HG03066 (cell line): ENCODE measurements at regions not wholly inside any gene's neighbourhood (a gene's known extent, or its start where the extent isn't known, plus 50 kb on each side); places are given as distances from the start of the nearest gene placed in this dataset.

Experiments used
- ATAC-seq: cut with Tn5 transposase; IDR thresholded peaks from one replicate; pipeline ENCODE4 v1.9.1; 2021; ENCODE audit warnings: low read depth; ENCODE audit not compliant: unreplicated experiment

DNA sequence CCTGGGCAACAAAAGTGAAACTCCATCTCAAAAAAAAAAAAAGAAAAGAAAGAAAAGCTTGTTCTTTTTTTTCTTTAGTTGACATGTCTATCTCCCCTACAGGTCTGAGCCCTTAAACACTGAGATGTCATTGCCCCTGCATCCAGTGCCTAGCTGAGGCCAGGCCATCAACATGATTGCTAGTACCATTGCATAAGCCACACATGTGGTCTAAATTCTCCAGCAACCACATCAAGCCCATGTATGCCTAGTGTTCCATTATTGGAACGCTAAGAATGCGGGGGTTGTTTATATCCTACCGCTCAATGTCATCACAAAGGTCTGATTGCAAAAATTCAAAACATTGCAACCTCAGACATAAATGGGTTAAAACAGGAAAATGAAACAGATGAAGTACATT lies 62.7 kb downstream of the NPTX2 start:
- no peak for ATAC-seq

DNA sequence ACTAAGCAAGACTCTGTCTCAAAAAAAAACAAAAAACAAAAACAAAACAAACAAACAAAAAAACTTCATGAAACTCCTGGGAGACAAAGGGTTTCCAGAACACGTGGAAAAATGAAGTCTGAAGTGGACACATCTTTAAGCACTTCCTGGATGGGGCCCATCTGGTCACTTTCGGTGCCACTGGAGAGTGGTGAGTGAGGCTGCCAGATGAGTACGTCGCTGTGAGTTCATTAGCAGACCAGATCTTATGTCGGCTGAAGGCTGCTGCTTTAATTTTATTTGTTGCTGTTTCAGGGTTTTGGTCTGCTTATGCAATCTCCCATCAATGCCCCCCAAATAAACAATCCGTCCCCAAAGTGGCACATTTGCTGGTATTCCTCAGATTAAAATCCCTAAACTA lies 64.4 kb downstream of the NPTX2 start:
- ATAC-seq: no peak

DNA sequence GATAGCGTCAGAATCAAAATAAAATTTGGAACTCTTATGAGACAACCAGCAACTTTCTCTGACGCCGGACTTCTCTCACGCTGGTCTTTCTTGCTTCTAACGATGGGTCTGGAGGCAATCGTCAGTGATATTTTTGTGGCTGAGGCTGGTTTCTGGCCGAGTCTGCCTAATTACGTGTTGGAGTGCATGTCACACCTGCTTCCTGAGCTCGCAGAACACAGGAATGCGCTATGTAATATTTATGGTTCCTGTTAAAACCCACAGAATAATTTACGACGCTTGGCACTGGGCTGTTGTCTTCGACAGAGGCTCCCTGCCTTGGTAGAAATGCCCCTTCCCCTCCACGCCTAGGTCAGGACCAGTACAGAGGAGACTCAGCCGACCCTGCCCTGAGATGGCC lies 64.9 kb downstream of the NPTX2 start:
- no peak for ATAC-seq

DNA sequence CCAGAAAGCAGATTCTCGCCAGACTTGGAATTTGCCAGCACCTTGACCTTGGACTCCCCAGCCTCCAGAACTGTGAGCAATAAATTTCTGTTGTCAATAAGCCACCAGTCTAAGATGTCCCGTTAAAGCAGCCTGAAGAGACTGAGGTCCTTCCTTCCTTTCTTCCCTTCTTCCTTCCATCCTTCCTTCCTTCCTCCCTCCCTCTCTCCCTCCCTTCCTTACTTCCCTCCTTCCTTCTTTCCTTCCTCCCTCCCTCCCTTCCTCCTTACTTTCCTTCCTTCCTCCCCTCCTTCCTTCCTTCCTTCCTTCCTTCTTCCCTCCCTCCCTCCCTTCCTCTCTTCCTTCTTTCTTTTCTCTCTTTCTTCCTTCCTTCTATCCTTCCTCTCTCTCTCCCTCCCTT lies 66.4 kb downstream of the NPTX2 start:
- no peak for ATAC-seq

DNA sequence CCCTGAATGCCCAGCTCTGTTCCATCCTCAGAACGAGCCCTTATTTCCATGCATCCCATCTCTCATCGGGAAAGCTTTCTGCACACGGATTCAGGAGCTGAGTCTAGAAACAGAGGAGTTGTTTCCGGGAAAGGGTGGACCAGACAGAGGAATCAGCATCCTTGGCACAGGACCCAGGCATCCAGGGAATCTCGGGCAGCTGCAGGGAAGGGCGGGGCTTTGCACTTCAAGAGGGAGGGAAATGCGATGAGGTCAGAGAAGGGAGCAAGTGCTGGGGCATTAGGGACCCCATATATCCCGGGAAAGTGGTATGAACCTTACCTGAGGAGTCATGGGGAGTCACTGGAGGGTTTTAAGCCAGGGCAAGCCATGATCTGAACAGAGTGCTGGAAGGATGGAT lies 68.5 kb downstream of the NPTX2 start:
- no peak for ATAC-seq

DNA sequence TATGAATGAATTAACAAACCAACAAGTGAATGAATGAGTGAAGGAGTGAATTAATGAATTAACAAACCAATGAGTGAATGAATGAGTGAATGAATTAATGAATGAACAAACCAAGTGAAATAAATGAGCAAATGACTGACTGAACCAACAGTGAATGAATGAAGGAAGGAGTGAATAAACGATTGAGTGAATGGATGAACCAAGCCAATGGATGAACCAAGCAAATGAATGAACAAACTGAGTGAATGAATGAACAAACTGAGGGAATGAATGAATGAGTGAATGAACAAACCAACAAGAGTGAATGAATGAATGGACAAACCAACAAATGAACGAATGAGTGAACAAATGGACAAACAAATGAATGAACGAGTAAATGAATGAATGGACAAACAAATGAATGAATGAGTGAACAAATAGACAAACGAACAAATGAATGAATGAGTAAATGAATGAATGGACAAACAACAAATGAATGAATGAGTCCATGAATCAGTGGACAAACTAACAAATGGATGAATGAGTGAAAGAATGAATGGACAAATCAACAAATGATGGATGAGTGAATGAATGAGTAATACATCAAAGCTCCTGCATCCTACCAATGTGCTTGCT lies 69.5 kb downstream of the NPTX2 start:
- no peak for ATAC-seq

DNA sequence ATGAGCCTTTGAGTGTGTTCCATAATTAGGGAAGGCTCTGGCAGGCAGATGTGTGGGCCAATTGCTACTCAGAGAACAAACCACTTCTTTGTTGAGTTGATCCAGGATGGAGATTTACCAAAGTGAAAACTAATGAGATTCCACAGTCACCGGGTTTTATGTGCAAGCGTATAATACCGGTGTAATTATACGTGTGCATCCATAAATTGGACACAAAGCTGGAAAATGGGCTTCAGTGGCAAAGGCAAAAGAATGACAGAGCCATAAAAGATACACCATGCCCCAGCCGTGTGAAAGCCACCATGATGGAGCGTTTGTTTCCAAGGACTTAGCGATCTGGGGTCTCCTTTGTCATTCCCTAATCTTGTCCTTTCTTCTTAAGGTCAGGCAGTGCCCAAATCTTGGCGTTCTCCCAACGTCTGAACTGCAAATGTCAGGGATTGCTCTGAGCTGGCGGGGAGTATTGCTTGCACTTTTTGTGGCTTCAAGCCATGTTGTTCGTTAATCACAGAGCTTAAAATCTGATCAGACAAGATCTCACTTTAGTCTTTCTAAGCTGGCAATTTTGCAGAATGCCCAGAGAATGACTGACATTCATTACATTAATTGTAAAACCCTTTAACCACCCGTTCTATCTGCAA lies 70.1 kb downstream of the NPTX2 start:
- ATAC-seq: no peak

DNA sequence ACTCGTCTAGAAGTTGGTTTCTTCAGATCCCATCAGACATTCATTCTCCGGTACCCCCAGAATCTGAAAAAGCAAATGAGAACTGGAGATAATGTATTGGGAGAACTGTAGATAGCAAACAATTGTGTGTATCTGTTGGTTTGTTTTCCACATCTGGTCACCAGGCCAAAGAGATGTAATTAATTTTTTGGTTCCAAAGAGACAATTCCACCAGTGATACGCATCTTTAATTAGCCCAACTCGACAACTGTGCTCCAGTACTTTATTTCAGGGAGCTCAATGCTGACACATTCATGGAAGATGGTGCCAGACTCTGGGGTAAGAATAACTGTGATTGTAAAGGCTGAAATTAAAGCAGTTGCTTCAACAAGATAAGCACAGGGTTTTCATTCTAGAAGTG lies 74.5 kb downstream of the NPTX2 start:
- ATAC-seq: no peak

DNA sequence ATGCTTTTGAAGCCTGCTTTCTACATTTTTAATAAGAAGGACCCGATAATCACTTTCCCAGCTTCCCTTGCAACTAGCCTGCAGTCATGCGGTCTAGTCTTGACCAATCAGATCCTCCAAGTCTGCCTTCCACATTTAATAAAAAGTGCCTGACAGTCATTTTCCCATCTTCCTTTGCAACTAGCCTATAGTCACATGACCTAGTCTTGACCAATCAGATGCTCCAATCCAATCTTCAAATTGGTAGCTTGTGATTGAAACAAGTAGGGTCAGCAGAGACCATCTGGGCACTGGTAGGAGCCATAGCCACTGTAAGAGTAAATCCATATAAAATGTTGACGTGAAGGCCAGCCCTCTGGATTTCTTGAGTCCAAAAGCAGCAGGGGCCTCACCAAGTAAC lies 80.0 kb downstream of the NPTX2 start:
- ATAC-seq: no peak

DNA sequence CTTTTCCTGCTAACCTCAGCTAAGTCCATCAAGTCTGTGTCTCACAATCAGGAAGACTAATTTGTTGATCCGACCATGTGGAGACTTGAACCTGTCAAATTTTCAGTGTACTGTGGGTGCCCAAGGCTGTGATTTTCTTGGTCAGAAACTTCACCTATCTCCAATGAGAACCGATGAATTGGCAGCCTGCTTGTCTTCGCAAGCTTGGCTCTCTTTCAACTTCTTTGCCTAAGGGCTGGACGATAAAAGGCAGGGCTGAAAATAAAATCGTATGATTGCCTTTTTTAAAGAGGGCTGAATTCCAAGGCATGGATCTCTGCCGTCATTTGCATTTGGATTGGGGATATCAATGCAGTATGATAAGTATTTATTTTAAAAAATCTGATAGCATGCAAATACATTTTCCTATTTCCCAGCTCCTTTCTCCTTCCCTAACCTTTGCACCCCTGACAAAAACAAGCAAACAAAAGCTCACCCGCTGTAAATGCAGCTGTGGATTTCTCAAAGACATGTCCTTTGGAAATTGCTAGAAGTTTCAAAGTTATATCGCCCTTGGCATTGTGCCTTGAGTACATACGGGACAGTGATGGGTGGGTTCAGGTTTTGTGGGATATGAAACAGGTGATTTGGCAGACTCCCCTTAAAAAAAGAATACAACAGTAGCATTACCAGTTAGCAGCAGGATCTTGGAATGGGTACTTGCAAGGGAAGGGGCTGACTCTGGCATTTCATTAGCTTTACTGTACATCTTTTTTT lies 80.6 kb downstream of the NPTX2 start:
- ATAC-seq: no peak

DNA sequence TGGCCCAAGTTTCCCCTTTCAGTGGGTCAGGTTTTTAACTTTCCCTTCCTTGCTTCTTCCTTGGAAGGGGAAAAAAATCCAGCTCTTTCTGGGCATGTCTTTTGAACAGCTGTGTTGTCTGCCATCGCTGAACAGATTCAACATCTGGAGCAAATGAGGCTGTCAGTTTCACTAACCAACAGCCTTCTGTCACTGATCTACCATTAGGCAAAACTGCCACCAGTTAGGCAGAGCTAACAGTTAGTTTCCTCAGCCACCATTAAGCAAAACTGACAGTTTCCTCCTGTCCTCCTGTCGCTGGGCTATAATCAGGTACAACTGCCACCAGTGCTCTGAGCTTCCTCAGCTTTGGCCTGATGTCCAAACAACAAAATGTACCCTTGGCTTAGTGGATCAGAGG lies 81.9 kb downstream of the NPTX2 start:
- no peak for ATAC-seq

DNA sequence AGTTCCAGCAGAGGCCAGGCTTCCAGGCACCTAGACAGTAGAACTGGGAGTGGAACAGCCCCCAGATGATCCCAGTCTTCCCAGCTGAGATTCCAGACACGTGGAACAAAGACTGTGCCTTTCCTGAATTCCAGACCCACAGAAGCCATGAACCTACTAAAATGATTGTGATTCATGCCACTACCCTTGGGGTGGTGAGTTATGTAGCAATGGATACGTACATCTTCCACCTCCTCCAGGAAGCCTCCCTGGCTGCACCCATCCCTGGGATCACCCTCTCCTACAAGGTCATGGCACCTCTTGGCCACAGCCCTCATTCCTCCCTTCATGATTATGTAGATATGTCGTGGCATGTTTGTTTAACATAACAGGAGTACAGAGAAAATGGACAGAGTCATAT lies 83.4 kb downstream of the NPTX2 start:
- ATAC-seq: no peak

DNA sequence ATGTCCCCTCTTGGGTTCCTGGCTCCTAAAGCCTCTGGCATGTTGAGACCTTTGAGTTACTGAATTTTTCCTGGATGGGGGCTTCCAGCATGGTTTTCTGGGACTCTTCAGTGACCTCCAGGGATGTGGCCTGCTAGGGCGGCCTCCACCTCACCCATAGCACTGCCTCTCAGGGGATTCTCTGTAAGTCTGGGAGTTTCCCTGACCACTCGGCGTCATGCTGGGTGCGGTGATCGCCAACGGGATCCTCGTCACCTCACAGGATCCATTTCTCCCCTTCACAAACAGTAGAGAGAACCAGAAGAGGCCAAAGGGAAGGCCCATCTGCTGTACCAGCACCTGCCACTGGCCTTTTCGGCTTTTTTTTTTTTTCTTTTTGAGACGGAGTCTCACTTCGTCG lies 84.3 kb downstream of the NPTX2 start:
- ATAC-seq: no peak

DNA sequence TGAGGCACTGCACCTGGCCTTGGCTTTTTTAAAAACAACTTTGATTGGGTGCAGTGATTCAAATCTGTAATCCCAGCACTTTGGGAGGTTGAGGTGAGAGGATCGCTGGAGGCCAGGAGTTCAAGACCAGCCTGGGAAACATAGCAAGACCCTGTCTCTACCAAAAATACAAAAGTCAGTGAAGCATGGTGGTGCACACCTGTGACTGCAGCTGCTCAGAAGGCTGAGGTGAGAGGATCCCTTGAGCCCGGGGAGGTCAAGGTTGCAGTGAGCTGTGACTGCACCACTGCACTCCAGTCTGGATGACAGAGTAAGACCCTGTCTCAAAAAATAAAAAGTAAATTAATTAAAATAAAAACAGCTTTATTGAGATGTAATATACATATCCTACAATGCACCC lies 84.9 kb downstream of the NPTX2 start:
- no peak for ATAC-seq

DNA sequence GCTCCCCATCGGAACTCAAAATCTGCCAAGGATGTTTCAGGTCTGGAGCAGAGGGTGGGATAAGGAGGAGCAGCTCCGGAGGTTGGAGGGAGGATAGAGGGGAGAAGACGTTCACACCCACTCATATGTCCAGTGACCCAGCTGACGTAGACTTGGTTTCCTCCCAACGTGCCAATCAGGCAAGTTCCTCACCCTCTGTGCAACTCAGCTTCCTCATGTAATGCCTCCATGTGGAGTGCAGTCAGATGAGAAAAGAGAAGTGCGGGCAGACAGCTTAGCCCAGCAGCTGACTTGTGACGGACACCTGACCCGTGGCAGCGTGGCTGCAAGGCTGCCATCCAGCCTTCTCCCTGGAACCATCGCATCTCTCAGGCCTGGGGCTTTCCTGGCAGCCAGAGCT lies 86.8 kb downstream of the NPTX2 start:
- ATAC-seq: no peak

DNA sequence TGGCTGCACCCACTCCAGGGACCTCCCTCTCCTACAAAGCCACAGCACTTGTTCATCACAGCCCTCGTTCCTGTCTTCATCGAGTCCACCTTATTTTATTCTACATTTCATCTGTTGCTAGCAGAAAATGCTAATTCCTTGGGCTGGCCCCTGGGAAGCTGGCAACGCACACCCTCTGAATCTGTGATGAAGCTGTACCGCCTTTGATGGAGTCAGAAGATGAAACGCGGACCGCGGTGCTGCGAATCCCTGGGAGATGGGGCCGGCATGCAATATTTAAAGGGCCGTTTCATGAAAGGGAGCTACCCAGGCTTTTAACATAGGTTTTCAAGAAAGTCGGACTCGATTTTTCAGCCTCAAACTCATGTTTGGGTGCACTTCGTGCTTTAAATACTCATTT lies 88.5 kb downstream of the NPTX2 start:
- ATAC-seq: no peak

DNA sequence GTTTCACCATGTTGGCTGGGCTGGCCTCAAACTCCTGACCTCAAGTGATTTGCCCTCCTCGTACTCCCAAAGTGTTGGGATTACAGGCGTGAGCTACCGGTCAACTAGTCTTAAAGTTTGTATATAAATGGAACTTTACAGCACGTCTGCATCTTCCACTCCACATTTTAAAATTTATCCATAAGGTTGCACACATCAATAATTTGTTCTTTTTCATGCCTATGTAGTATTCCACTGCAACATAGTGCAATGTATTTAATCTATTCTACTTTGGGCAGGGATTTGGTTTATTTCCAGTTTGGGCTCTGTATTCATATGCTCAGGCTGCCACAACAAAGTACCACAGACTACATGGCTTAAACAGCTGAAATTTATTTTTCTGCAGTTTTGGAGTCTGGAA lies 90.0 kb downstream of the NPTX2 start:
- ATAC-seq: no peak

DNA sequence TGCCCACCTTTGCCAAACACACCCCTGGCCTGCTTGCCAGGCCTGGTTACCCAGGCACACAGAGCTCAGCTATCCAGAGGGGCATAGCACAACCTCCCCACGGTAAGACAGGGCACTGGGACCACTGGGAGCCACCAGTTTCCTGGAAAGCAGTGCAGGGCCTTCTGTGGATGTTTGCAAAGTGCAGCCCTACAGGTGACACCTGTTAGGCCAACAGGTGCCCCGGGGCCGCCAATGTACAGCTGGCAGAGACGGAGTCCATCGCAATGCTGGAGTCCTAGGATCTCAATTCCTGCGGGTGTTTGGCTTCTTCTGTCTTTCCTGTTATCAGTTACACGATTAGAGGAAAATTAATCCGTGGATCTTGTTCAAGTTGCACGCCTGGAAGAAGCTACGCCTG lies 94.9 kb downstream of the NPTX2 start:
- no peak for ATAC-seq

DNA sequence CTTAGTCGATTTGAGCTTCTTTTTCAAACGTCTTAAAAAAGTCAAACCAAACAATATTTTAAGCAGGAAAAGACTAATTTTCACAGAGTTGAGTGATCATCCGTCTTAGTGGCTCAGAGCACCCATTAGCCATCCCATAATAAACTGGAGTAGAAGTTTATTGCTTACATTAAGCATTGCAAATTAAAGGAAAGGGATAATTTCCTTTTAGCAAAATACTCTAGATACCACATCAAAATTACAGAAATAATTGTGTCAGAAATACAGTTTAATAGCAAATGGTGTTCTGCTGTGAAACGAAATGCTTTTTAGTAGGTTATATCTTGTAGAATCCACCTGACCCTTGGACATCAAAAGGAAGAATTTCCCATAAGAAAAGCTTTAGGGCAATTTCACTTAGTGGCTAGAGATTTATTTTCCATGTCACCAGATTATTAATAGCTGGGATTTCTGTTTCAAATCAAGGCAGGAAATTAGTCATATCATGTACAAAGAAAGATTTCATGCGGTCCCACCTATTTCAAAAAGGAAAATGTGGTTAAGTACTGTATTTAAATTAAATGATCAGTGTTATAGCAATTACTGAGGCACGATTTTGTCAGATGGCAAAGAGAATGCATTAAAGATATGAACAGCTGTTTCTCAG lies 96.2 kb downstream of the NPTX2 start:
- no peak for ATAC-seq

DNA sequence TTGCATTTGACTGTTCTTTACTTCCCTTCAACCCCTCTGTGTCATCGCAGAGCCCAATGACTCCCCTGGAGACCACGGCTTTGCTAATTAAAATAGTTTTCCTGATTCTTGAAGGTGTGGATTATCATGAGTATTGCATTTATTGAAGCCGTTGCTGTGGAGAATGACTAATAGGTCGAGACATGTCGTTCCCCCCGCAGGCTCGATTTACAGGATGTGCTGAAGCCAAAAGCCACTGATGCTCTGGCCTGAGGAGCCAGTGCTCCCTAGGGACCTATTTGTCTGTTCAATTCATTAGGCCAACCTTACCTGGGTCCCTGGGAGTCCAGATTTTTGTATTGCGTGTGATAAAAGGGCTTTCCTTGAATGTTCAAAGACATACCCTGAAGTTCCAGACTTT lies 102.3 kb downstream of the NPTX2 start:
- no peak for ATAC-seq

DNA sequence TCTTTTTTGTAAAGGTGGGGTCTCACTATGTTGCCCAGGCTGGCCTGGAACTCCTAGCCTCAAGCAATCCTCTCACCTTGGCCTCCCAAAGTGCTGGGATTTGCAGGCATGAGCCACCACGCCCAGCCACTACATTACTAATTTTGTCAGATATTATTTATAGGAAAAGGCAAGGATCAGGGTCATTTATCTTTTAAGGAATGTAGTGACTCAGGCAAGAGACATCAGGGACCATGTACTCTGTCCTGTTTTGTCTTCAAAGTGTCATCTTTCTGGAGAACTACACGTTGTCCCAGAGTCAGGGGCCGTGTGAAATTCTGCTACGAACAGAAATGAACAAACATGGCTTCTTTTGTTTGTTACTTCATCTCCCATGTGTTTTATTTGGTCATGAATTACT lies 105.3 kb downstream of the NPTX2 start:
- no peak for ATAC-seq

DNA sequence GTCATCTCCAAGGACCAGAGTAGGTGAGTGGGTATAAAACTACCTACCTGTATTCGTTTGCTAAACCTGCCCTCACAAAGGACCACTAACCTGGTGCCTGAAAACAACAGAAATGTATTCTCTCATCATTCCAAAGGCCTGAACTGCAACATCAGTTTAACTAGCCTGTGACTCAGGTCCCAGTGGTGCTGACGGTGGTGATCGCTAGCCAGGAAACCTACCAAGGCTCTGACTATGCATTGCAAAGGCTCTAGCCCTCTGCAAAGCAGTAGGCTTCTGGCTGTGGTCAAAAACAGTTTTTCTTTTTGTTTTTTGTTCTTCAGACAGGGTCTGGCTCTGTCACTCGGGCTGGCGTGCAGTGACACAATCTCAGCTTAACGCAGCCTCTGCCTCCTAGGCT lies 107.5 kb downstream of the NPTX2 start:
- ATAC-seq: no peak
